Stimulated activated memory B cell treated with anti-CD40 and anti-IgM and Interleukin-4, amounts not matched to agents 10 μg/mL and 1 μg/mL and 100 μg/mL, for 72 hours (primary cell): ENCODE measurements at regions not wholly inside any gene's neighbourhood (a gene's known extent, or its start where the extent isn't known, plus 50 kb on each side); places are given as distances from the start of the nearest gene placed in this dataset.
"Not testable (repeated sequence)": the region's sequence is repeated elsewhere in the genome, so short reads cannot be mapped to it uniquely, and the experiment has no call there.

Experiments used
- ATAC-seq: fragments of 150-1000 bp; cut with Tn5 transposase; 2 replicates; pipeline ENCODE4 v1.10.0; 2021
- H3K27ac Mint-ChIP-seq: one replicate; pipeline ENCODE4 v1.8.0; 2022; ENCODE audit warnings: mild to moderate bottlenecking, mixed read lengths
- H3K27me3 Mint-ChIP-seq: one replicate; pipeline ENCODE4 v1.8.0; 2022; ENCODE audit warnings: mixed read lengths
- H3K36me3 Mint-ChIP-seq: one replicate; pipeline ENCODE4 v1.8.0; 2022; ENCODE audit warnings: mixed read lengths
- H3K4me1 Mint-ChIP-seq: one replicate; pipeline ENCODE4 v1.8.0; 2022; ENCODE audit warnings: mixed read lengths
- H3K4me3 Mint-ChIP-seq: one replicate; pipeline ENCODE4 v1.8.0; 2022; ENCODE audit warnings: mild to moderate bottlenecking, moderate library complexity, mixed read lengths
- H3K9me3 Mint-ChIP-seq: one replicate; pipeline ENCODE4 v1.8.0; 2022; ENCODE audit warnings: mixed read lengths

DNA sequence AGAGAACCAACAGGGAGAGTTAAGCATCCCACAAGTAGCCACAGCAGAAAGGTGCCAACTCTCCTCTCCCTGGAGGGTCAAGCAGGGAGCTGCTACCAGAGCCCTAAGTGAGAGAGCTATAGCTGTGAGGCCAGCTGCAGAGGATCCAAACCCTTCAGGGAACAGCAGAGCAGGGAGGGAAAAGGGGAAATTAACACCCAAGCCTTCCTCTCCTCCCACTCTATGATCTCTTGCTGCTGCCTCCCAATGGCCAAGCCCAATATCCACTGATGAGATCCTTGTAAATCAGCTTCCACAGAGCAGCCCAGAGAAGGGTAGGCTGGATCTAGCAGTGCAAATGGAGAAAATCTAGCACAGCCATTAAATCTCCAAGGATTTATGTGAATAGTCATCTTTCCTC lies 68.2 kb upstream of the THBS1 start:
- H3K9me3 Mint-ChIP-seq, result peaks cover 7% of the 10 kb centered on the region
- H3K4me3 Mint-ChIP-seq, result no peak overlapping the region
- H3K27me3 Mint-ChIP-seq, result peaks cover 16% of the 10 kb centered on the region
- H3K27ac Mint-ChIP-seq, result no peak overlapping the region
- no peak for ATAC-seq
- H3K36me3 Mint-ChIP-seq, result no peaks in the 10 kb centered on the region
- H3K4me1 Mint-ChIP-seq, result no peaks in the 10 kb centered on the region

DNA sequence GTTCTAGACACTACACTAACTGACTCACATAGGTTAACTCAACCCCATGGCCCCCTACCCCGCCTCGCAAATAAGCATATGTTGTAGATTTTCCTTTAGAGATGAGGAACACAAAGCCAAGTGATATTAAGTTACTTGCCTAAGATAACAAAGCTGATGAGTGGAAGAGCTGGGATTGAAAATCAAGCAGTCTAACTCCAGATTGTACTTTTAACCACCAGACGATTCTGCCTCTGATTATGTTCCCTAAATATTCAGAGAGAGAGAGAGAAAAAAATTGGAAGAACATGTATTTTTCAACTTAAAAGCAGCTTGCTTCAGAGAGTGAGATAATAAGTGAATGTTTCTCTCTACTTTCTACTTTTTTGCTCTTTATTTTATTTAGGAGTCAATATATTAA lies 66.9 kb upstream of the THBS1 start:
- Mint-ChIP-seq H3K27me3 (peaks cover 25% of the 10 kb centered on the region), H3K27ac (no peak overlapping the region), H3K9me3 (peaks cover 7% of the 10 kb centered on the region), H3K4me1 (no peaks in the 10 kb centered on the region), H3K4me3 (no peak overlapping the region), H3K36me3 (no peaks in the 10 kb centered on the region)
- no peak for ATAC-seq

DNA sequence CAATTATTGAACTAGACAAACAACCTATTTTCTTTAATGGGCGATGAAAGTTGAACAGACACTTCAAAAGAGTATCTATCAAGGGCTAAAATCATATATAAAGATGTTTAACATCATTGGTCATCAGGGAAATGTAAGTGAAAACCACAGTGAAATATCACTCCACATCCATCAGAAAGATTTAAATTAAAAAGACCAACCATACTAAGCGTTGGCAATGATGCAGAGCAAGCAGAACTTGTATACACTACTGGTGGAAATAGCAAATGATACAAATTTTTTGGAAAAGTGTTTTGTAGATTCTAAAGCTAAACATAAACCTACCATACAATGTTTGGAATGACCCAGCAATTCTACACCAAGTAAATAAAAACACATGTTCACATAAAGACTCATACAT lies 65.9 kb upstream of the THBS1 start:
- Mint-ChIP-seq H3K4me1 (no peaks in the 10 kb centered on the region), H3K27me3 (peaks cover 23% of the 10 kb centered on the region), H3K36me3 (no peaks in the 10 kb centered on the region), H3K9me3 (peaks cover 7% of the 10 kb centered on the region), H3K27ac (no peak overlapping the region), H3K4me3 (no peak overlapping the region)
- ATAC-seq, result no peak

DNA sequence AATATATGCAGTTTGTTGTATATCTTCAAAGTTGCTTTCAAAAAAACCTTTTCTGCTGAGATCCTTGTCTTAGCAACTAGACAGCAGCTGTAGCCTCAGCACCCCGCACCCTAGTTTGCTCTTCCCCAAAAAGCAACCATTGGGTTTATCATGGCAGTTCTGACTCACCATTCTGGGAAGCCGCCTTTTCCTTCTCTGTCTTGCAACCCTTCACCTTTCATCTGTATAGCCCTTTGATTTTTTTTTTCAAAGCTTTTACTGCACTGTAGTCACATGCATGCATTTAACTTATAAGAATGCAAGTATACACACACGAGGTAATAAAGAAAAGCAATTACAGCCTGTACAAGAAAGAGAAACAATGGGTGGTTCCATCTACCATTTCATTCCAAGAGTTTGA lies 65.1 kb upstream of the THBS1 start:
- H3K27ac Mint-ChIP-seq, result no peak overlapping the region
- no peak for ATAC-seq
- H3K27me3 Mint-ChIP-seq, result peaks cover 15% of the 10 kb centered on the region
- H3K36me3 Mint-ChIP-seq, result no peaks in the 10 kb centered on the region
- H3K9me3 Mint-ChIP-seq, result peaks cover 7% of the 10 kb centered on the region
- H3K4me1 Mint-ChIP-seq, result no peaks in the 10 kb centered on the region
- no peak overlapping the region for H3K4me3 Mint-ChIP-seq

DNA sequence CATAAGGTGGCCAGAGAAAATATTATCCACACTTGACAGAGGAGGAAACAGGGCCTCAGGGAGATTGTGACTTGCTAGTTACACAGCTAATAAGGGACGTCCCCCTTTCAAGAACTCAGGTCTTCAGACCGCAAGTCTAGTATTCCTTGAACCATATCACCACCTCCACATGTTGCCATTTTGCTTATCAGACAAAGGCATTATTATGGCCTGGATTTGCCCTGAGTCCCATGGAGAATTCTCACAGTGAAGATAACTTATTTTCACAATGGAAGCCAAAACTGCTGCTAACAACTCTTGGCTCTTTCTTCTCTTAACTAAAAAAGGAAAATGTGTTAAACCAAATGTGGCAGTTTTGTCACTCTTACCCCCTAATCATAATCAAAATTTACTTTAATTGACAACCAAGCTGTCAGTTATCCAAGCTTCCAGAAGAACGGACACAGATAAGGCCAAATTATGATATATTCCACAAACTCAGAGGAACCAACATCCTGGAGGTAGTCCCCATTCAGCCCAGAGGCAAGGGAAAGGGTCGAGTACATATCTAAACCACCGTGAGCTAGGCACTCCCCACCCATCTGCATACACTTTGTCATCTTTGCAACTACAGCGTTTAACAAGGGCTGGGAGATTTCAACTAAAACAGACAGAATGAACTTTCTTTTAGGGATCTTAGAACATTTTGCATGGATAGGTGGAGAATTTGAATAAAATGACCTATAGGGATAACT lies 63.6 kb upstream of the THBS1 start:
- no peak for ATAC-seq
- H3K36me3 Mint-ChIP-seq, result no peaks in the 10 kb centered on the region

DNA sequence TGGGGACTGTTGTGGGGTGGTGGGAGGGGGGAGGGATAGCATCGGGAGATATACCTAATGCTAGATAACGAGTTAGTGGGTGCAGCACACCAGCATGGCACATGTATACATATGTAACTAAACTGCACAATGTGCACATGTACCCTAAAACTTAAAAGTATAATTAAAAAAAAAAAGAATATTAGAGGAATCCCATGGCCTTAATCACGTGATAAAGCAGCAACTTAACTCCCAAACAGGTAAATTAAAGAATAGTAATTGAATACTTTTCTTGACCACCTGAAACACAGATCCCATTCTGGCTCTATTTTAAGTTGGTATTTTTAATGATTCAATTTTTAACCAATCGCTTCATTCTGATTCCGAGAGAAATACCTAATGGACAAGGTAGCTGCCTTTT lies 56.9 kb upstream of the THBS1 start:
- H3K9me3 Mint-ChIP-seq, ATAC-seq, H3K4me3 Mint-ChIP-seq, H3K27ac Mint-ChIP-seq, H3K27me3 Mint-ChIP-seq, H3K4me1 Mint-ChIP-seq, H3K36me3 Mint-ChIP-seq: not testable (repeated sequence)

More for the DNA sequence above, 63.6 kb upstream of the THBS1 start:
- no peaks in the 10 kb centered on the region for H3K4me1 Mint-ChIP-seq
- no peak overlapping the region for H3K4me3 Mint-ChIP-seq
- H3K27ac Mint-ChIP-seq, result no peak overlapping the region
- peaks cover 7% of the 10 kb centered on the region for H3K9me3 Mint-ChIP-seq
- peaks cover 8% of the 10 kb centered on the region for H3K27me3 Mint-ChIP-seq

DNA sequence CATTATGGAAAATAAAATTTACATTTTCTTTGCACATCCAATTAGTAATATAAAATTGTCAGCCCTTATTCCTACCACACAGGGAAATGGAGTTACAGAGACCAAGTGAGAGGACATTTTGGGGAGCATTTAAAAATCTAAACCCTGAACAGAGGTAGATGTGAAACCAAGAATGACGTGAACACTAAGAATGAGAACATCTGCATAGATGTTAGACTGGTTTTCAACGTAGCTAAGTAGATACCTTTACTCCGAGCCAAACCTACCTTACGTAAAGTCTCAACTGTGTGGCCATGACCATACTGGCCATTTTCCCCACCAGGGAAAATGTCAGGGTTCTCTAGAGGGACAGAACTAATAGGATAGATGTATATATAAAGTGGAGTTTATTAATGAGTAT lies 51.4 kb upstream of the THBS1 start:
- H3K36me3 Mint-ChIP-seq, result no peaks in the 10 kb centered on the region
- H3K27ac Mint-ChIP-seq, result no peak overlapping the region
- no peaks in the 10 kb centered on the region for H3K4me1 Mint-ChIP-seq
- no peak for ATAC-seq
- peaks cover 3% of the 10 kb centered on the region for H3K9me3 Mint-ChIP-seq
- H3K4me3 Mint-ChIP-seq, result no peak overlapping the region
- H3K27me3 Mint-ChIP-seq, result no peaks in the 10 kb centered on the region

DNA sequence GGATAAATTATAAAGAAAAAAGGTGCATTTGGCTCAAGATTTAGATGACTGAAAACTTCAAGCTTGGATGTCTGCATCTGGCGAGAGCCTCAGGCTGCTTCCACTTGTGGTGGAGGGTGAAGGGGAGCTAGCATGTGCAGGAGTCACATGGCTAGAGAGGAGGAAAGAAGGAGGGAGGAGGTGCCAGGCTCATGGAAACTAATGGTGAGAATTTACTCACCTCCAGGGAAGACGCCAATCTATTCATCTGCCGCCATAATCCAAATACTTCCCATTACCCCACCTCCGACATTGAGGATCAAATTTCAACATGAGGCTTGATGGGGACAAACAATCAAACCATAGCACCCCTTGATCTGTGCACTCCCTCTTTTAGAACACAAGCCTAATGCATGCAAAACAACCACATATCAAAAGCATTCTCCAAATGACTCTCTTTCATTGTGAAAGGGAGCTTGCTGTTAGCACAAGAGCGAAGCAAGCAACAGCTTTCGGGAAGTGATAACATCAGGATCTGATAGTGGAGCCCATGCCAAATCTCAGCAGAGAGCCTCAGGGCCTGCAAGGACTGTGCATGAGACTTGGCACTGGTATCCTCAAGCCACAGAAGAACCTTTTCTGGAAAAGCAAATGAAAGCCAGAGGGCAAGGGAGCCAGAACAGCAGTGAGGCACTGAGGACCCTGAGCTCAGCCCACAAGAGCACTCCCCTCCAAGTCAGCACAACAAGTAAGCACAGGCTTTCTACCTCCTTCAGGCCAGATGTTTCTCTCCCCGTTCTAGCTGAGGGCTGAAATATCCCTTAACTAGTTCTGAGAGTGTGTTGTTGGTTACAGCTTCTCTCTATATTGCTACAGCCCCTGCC lies 50.2 kb upstream of the THBS1 start:
- no peak overlapping the region for H3K4me3 Mint-ChIP-seq
- peaks cover 3% of the 10 kb centered on the region for H3K9me3 Mint-ChIP-seq
- ATAC-seq, result no peak
- H3K27me3 Mint-ChIP-seq, result no peaks in the 10 kb centered on the region
- H3K27ac Mint-ChIP-seq, result no peak overlapping the region
- no peaks in the 10 kb centered on the region for H3K36me3 Mint-ChIP-seq
- H3K4me1 Mint-ChIP-seq, result no peaks in the 10 kb centered on the region
